ENCODE measurements at regions not wholly inside any gene's neighbourhood (a gene's known extent, or its start where the extent isn't known, plus 50 kb on each side); places are given as distances from the start of the nearest gene placed in this dataset.

DNA sequence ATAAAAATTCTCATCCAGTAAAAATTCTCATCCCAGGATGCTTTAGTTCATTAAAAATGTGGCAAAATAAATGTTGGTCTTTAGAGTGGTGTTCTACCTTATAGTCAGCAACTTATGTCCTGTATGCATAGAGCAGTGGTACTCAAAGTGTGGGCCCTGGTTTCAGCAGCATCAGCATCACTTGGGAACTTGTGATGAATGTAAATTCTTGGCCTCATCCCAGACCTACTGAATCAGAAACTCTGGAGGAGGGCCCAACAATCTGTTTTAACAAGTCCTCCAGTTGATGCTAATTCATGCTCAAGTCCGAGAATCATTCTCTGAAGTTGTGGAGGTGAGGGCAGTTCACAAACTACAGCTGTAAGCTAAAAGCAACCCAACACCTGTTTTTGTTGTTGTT lies 307.3 kb upstream of the SATB1 start:
- TF ChIP-seq POLR2A (IDR thresholded peaks at IDR 0.05; ENCODE audit: low read depth, low read length): no peak
- no peak for TF ChIP-seq POLR2AphosphoS5 (IDR thresholded peaks at IDR 0.05; ENCODE audit: low read depth, low read length)
- no peak for TF ChIP-seq TAF1 (IDR thresholded peaks at IDR 0.05; ENCODE audit: borderline replicate concordance, low read depth, low read length)

Data from GM12892 (cell line).